Erythroblast (primary cell): ENCODE measurements at regions not wholly inside any gene's neighbourhood (a gene's known extent, or its start where the extent isn't known, plus 50 kb on each side); places are given as distances from the start of the nearest gene placed in this dataset.

Experiments used
- GATA1 ChIP-seq: IDR thresholded peaks from 2 replicates; pipeline ENCODE4 v1.6.1; 2011; ENCODE audit warnings: low read depth, mild to moderate bottlenecking, control low read depth, low read length, moderate library complexity
- POLR2A ChIP-seq: IDR thresholded peaks from 2 replicates; pipeline ENCODE4 v1.6.1; 2011; ENCODE audit warnings: mild to moderate bottlenecking, low read length

DNA sequence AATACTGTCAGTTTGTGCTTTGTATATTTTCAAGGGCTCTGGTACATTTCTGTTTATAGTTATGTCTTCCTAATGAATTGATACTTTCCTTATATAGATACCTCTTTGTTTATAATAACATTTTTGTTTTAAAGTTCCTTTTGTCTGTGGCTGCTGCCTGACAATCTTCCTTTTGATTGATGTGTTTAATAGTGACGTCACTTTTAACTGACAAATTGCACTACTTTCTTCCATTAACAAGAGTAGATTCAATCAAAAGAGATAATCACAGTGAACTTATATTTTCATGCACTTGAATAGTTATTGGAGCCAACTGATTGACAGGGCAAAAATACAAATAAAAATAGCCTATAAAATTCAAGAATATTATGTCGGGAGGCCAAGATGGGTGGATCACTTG is 371.7 kb downstream of the ANXA1 start:
- TF ChIP-seq POLR2A (no peak), GATA1 (no peak)
